GM19468 (cell line): ENCODE measurements at regions not wholly inside any gene's neighbourhood (a gene's known extent, or its start where the extent isn't known, plus 50 kb on each side); places are given as distances from the start of the nearest gene placed in this dataset.
A peak's percentile ranks its signal among the peaks of the same experiment; 100 is the strongest.

Experiments
- ATAC-seq: cut with Tn5 transposase; IDR thresholded peaks from one replicate; pipeline ENCODE4 v1.9.1; 2021; ENCODE audit warnings: mild to moderate bottlenecking, moderate library complexity, moderate number of reproducible peaks; ENCODE audit not compliant: unreplicated experiment; ENCODE audit errors: extremely low read depth

DNA sequence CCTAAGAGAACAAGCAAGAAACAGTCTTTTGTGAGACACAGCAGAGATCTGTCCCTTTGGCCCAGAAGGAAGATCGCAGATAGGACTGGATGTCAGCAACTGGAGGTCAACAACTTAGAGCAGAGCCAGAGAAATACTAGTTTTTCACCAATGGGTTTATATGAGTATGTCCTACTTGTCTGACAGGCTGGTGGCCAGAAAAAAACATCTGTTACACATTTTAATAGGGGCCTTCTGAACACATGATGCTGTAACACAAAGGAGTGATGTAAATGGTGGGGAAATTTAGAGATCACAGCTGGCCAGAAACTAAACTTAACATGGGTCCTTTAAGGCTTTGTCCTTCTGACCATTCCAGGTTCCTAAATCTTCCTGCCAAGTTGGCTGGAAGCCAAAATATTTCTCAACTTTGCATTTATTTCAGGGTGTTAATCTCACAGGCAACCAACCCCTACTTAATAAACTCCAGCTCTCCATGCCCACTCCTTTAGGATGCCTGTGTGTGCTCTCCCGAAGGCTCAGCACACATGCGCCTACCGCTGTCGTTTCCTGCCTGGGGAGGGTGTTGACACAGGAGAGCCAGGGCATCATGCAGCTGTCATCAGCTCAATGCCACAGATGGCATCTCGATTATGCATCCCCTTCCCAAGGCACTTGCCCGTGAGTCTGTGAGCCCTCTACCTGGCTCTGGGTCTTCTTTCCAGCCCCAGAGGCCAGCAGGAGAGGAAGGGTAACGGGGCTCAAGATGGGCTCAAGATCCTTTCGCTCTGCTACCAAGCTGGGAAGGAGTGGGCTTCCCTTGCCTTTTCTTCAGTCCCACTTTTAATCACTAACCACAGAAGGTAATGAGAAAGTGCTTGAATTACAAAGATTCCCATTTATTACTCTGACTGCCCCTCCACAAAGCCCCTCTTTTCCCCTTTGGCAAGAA is 252.5 kb downstream of the ETAA1 start:
- ATAC-seq, result no peak

DNA sequence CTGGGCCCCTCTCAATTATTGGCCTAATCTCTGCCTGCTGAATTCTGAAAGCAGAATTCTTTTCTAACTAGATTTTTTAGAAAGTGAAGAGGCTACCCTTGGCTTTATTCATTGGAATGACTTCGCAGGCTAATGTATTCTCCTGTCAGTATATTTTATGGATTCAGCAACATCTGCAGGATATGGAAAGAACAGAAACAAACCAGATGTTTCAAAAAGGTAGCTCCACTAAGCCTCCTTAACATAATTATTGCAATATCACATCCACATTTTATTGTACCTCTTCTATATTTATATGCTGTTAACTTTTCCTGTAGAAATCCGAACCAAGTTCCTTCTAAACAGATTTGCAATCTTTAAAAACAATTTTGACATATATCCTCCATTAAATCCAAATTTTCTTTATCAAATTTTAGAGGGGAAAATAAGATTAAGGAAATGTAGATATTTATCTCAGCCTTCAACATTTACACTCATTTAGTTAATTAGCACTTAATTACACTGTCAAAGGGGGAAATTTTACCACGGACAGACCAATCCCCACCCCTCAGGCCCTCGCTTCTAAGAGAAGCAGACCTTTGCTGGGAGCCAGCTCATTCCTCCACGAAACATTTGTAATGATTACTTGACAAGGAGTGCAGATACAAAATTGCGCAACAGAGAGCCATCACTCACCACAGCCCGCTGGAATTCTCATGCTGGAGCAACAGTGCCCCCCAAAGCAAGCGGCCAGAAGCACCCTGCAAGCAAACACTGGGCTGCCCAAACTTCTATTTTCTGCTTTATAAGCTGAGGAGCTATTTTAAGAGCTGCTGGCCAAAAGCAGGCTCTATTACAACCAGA is 253.4 kb downstream of the ETAA1 start:
- ATAC-seq, result no peak

DNA sequence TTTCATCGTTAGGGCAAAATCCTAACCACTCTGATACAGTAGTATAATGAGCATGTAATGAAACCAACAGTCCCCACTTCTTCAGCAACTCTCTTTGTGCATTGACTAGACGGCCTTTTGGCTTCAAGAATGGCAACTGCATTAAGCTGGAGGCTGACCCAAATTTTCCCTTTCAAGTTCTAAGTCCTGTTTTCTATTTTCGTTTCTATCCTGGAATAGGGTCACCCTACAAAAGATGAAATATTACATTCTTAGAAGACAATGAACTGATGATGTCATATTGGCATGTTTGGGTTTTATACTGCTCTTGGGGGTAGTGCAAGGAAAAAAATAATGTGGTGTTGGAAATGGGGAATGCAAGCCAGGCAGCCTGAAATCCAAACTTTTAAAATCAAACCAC is 254.4 kb downstream of the ETAA1 start:
- ATAC-seq, result no peak

DNA sequence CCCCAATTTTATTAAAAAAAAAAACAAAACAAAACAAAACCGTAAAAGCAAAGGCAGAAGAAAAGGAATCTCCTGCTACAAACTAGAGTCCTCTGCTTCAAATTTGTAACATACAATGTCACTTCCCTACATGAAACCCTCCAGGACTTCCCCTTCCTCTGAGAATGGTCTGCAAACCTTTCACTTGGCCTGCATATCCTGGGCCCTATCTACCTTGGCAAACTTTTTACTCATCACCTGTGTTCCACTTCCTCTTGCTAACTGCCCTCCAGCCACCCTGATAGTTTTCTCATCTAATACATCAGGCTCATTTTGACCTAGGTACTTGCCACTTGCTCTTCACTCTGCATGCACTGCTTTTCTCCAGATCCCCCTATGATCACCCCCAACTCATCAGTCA is 255.5 kb downstream of the ETAA1 start:
- ATAC-seq, result peak; percentile 56

DNA sequence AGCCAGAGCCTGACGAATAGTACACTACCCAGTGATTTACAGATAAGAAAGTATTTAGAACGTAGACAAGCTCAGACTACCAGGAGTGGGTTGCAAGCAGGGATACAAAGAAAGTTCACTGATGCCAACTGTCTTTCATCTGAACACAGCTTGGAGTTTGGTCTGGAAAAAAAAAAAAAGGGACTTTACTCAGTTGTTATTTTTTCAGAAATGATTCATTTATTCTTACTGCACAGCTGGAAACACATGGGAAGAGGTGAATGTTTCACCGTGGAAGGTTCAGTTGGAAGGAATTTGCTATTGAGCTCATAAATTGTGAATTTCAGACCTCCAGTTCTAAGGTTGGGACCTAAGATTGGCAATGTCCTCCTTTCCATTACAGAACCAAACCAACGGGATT is 259.7 kb downstream of the ETAA1 start:
- ATAC-seq, result no peak

DNA sequence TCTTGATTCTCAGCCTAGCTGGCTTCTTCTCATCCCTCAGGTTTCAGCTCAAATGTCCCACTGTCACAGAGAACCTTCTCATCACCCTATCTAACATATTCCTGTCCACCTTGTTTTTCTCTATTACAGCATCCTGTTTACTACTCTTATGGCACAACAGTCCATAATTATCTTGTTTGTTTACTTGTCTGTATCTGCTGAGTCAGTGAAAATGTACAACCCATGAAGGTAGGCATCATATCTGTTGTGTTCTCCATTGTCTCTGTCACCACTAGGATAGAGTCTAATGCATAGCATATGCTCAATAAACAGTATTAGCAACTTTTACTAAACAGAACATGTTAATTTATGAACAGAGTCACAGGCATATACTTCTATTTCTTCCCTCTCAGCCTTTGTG is 261.7 kb downstream of the ETAA1 start:
- ATAC-seq, result no peak

DNA sequence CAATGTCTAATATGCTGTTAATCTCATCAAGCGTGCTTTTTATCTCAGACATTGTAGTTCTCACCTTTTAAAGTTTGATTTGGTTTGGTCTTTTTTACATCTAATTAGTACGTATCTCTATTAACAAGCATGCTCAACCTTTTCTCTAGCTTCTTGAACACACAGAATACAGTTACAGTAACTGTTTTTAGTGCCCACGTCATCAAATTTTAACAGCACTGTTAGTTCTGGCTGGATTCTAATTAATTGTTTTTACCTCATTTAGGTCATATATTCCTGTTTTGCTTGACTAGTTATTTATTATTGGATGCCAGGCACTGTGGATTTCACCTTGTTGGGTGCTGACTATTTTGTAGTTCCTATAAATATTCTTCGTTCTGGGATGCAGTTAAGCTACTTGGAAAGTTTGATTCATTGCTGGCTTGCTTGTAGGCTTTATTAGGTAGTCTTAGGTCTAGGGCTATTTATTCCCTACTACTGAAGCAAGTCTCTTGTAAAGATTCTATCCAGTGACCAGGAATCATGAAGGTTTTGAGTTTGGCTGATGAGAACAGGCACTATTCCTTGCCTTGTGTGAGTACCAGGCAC is 263.0 kb downstream of the ETAA1 start:
- no peak for ATAC-seq

DNA sequence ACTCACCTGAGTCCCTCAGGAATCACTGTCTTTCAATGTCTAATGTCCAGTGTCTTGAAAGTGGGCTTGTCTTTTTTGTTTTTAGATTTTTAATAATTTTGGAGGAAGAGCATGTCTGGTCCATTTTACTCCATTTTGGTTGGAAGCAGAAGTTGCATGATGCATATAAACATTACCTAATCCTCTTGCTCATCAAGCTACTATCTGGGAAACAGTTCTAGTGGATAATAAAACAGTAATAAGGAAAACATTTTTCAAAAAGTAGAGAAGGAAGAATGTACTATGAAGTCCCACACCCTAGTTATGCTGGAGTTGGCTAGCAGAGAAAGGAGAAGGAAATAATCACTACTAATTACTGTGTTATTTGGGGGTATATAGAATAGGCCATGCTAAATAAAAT is 263.7 kb downstream of the ETAA1 start:
- no peak for ATAC-seq

DNA sequence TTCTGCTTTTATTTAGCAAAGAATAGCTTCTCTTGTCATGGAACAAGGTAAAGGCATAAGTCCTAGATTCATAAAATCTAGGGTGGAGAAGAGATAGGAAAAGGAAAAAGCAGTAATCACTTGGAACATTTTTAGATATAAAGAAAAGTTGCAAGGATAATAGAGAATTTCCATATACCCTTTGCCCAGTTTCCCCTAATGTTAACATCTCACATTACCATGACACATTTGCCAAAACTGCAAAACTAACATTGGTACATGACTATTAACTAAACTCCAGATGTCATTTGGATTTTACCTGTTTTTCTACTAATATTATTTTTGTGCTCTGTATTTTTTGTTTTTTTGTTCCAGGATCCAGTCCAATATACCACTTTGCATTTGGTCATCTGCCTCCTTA is 265.1 kb downstream of the ETAA1 start:
- no peak for ATAC-seq

DNA sequence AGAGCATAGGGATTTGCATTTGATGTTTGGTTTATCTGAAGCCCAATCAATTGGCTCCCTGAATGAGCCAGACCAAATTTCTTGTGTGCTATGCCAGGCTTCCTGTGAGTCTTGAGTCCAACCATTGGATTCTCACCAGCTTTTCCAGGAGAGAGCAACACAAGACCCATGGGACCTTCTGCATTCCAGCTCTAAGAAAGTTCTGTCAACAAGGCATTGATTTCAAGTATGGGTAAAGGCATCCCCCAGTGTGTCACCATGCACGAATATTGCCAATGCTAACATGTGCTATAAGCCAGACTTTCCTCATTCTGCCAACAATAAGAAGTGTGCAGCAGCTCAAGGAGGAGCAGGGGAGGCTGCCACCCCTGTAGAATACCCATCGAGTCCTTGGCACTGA is 266.6 kb downstream of the ETAA1 start:
- ATAC-seq, result no peak

DNA sequence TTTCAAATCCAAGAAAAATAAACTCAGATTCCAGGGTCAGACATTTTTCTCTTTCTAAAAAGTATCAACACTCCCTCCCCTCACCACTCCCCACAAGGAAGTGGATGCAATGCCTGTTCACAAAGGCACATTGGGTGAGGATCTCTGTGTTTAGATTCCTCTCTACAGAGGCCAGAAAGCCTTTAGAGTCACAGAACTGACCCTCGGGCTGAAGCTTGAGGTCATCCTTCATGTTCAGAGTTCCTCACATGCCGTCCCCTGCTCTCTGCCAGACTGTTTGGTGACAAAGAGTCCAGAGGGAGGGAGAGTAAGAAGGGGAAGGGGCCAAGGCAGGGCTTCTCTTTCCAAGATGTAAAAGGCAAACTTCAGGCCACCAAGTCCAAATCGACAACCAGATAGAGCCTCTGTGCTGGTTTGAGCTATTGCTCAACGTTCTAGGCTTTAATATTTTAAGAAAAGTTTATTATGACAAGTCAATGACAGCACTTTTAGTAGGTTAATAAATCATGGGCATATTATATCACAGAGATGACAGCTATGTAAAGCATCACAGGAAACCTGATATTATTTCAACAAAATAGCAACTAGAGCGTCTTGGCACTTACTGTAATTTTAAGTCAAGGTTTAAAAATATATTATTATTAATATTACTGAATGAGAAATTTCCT is 269.4 kb downstream of the ETAA1 start:
- ATAC-seq, result no peak

DNA sequence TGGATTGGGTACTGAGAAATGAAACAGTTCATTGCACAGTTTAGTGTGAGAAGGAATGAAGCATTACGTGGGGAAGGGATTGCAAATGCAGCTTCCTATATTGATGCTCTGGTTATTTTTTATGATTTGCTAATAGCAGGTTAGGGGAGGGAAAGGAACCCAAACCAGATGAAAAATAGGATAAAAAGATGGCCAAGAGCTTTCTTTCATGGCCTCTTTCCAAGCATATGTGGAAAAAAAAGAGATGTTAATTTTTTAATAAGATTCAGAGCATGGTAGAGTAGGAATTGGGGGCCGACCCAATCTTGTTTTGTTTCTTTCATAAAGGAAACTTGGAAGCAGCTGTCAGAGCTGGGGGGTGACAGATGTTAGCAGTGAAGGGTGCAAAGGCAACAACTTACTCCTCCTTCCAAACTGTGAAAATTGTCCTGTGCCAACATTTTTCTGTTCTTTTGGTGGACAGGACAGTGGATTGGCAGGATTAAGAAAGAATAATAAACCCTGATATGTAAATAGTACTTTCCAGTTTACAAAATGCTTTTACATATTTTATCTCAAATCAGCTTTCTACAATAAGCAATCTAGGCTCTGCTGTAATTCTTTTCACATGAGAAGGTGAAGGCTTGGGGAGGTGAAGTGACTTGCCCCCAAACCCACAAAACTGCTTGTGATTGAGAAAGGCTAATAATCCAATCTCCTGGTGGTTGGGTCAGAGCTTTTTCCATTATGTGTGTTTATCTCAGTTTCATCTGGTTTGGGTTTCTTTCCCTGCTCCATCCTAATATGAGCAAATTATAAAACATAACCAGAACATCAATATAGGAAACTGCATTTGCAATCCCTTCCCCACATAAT is 270.1 kb downstream of the ETAA1 start:
- ATAC-seq, result no peak

DNA sequence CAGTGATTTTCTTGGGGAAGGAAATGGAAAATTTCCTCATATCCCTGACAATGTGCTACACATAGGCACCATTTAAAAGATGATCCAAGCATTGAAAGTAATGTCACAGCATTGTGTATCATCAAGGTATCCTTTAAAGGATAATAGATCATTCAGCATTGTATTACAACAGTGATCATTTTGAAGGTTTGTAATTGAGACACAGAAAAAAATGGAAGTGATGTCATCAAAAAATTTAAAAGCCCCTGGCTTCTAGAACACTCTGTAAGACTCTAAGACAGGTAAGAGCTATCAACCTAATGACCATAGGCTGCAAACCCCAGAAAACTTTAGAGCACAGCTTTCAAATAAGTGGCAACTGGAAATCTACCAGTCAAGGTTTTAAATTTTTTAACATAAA is 271.4 kb downstream of the ETAA1 start:
- ATAC-seq, result no peak

DNA sequence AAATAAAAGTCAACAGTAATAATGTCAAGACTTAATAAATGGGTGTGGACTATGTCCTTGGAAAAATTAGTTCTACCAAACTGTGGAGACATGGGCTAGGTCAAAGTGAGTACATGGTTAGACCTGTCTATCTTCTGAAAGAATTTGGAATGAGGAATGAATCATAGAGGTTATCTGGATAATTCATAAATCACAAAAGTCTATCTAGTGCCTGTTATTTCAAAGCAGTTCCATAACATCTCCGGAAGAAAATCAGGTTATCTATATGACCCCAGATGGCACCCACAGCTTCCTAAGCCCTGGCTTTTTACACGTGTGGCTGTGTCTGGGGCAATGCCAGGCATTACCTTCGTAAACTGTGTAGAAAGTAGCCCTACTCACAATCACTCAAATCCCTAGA is 272.0 kb downstream of the ETAA1 start:
- no peak for ATAC-seq

DNA sequence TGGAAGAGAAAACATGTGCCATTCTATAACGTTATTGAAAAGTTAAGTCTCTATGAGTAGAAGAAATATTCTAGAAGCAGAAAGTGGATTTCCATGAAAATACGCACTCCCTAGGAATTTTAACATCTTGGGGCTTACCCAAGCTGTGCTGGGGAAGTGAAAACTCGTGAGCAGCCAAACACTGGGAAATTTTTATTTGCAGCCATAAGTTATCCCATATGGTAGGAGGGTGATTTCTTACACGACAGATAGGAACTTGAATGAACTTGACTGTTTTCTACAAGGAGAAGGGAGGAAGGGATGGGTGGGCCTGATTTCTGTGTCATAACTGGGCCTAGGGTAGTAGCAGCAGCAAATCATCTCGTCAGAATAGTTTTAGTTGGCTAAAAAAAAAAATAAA is 272.6 kb downstream of the ETAA1 start:
- no peak for ATAC-seq

DNA sequence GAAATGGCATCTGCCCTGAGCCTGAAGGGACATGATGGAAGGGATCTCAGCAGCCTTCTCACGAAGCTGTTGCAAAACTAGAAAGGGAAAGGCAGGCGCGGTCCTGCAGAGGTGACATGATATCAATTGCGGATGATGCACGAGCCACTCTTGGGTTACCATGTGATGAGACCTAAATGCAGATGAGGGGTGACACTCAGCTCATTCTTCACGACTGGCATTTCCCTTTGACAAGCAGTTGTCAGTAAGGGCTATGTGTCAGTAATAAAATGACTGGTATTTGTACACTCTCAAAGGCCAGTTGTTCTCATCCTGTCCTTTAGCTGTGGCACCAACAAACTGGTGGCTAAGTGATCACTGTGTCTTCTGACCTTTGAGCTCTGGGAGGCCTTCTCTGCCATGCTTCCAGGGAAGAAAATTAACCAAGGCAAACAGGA is 273.6 kb downstream of the ETAA1 start:
- no peak for ATAC-seq

DNA sequence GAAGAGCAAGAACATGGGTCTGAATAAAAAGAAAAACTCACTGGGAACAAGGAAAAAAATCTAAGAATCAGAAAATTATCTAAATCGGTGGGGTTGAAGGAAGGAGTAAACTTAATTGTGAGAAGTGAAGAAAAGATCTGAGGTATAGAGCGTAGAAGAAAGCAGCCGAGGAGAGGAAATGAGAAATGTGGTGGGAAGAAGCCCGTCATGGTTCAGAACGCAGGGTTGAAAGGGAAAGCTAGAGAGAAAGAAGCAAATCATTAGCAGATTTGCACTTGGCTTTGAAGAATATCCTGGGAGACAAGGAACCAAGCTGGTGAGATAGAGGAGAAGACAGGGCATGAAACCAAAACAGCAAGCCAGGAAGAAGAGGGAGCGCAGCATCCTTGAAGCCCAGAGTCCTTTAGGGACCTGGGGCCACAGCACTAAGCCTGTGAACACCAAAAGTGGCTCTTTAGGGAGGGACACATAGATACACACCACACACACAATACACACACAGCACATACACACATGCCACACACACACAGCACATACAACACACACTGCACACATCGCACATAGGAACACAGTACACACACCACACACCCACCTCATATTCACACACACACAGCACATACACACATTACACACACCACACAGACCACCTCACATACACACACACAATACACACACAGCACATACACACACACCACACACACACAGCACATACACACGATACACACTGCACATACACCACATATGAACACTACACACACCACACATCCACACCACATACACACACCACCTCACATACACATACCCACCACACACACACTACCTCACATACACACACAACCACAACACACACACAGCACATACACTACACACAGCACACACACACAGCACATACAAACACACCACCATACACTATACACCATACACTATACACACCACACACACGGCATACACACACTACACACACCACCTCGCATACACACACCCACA is 274.6 kb downstream of the ETAA1 start:
- ATAC-seq, result no peak

DNA sequence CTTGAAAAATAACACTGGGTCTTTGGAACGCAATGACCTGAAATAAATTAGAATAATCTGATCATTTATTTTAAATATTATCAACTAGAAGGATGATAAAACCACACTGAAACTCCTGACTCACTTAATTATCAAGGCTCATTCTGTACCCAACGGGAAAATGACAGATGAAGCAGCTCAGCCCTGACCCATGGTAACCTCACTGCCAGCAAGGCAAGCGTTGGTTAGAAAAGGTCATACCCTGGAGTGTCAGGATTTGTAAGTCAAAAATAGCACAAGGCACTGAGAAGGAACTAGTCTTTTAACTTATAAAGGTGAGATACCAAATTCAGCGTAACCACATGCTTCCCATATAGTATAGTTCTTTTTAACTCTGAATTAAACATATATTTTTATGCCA is 277.5 kb downstream of the ETAA1 start:
- no peak for ATAC-seq
